Mononuclear cell (primary cell): ENCODE measurements at regions not wholly inside any gene's neighbourhood (a gene's known extent, or its start where the extent isn't known, plus 50 kb on each side); places are given as distances from the start of the nearest gene placed in this dataset.
"Not testable (repeated sequence)": the region's sequence is repeated elsewhere in the genome, so short reads cannot be mapped to it uniquely, and the experiment has no call there.

ENCODE experiments used
- H3K27me3 ChIP-seq: 2 replicates; pipeline ENCODE4 v1.6.0; 2011; ENCODE audit warnings: low read length, control low read depth; ENCODE audit not compliant: insufficient read depth
- H3K4me1 ChIP-seq: 2 replicates; pipeline ENCODE4 v1.5.1; 2011; ENCODE audit warnings: mild to moderate bottlenecking, low read length, control low read depth; ENCODE audit not compliant: insufficient read depth
- H3K4me3 ChIP-seq: 2 replicates; pipeline ENCODE4 v1.5.1; 2011; ENCODE audit warnings: mild to moderate bottlenecking, low read length, moderate library complexity
- H3K9me3 ChIP-seq: 2 replicates; pipeline ENCODE4 v1.5.1; 2011; ENCODE audit warnings: low read depth, mild to moderate bottlenecking, control low read depth, low read length

GRCh38 chr6:22155551-22155950, 141.3 kb downstream of the PRL start:
- Histone ChIP-seq H3K4me3 (no peak overlapping the region), H3K9me3 (no peaks in the 10 kb centered on the region), H3K4me1 (peaks cover 13% of the 10 kb centered on the region)

GRCh38 chr6:22157233-22157632, 139.6 kb downstream of the PRL start:
- Histone ChIP-seq H3K4me1 (peaks cover 13% of the 10 kb centered on the region), H3K27me3 (no peaks in the 10 kb centered on the region), H3K4me3 (no peak overlapping the region), H3K9me3 (no peaks in the 10 kb centered on the region)

More at GRCh38 chr6:22155551-22155950, 141.3 kb downstream of the PRL start:
- H3K27me3 ChIP-seq = no peaks in the 10 kb centered on the region

DNA sequence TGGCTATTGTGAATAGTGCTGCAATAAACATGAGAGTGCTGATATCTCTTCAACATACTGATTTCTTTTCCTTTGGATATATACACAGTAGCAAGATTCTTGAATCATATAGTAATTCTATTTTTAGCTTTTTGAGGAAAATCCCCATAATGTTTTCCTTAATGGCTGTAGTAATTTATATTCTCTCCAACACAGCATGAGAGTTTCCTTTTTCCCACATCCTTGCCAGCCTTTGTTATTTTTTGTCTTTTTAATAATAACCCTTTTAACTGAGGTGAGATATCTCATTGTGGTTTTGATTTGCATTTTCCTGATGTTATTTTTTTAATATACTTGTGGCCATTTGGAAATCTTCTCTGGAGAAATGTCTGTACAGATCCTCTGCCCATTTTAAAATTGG, 132.6 kb downstream of the PRL start:
- H3K27me3 ChIP-seq = no peaks in the 10 kb centered on the region
- no peak overlapping the region for H3K4me3 ChIP-seq
- H3K9me3 ChIP-seq = no peaks in the 10 kb centered on the region
- no peaks in the 10 kb centered on the region for H3K4me1 ChIP-seq

GRCh38 chr6:22171006-22171405, 125.8 kb downstream of the PRL start:
- not testable (repeated sequence) for H3K27me3 ChIP-seq, H3K4me3 ChIP-seq, H3K4me1 ChIP-seq, H3K9me3 ChIP-seq

GRCh38 chr6:22171885-22172284, 125.0 kb downstream of the PRL start:
- not testable (repeated sequence) for H3K9me3 ChIP-seq, H3K4me3 ChIP-seq, H3K27me3 ChIP-seq, H3K4me1 ChIP-seq

DNA sequence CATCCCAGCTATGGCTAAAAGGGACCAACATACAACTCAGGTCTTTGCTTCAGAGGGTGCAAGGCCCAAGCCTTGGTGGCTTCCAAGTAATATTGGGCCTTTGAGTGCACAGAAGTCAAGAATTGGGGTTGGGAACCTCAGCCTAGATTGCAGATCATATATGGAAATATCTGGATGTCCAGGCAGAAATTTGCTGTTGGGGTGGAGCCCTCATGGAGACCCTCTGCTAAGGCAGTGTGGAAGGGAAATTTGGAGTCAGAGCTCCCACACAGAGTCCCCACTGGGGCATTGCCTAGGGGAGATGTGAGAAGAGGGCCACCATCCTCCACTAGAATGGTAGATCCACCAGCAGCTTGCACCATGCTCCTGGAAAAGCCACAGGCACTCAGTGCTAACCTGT, 123.5 kb downstream of the PRL start:
- no peaks in the 10 kb centered on the region for H3K9me3 ChIP-seq
- H3K4me3 ChIP-seq = no peak overlapping the region

DNA sequence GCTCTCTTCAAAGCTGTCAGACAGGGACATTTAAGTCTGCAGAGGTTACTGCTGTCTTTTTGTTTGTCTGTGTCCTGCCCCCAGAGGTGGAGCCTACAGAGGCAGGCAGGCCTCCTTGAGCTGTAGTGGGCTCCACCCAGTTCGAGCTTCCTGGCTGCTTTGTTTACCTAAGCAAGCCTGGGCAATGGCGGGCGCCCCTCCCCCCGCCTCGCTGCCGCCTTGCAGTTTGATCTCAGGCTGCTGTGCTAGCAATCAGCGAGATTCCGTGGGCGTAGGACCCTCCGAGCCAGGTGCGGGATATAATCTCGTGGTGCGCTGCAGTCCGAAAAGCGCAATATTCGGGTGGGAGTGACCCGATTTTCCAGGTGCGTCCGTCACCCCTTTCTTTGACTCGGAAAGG, 116.6 kb downstream of the PRL start:
- not testable (repeated sequence) for H3K4me1 ChIP-seq, H3K27me3 ChIP-seq, H3K4me3 ChIP-seq
- H3K9me3 ChIP-seq = peaks cover 14% of the 10 kb centered on the region

More for the DNA sequence above, 123.5 kb downstream of the PRL start:
- Histone ChIP-seq H3K27me3 (no peaks in the 10 kb centered on the region), H3K4me1 (no peaks in the 10 kb centered on the region)

- no peaks in the 10 kb centered on the region for H3K4me1 ChIP-seq
- H3K4me3 ChIP-seq = no peak overlapping the region
- peaks cover 14% of the 10 kb centered on the region for H3K9me3 ChIP-seq
- no peaks in the 10 kb centered on the region for H3K27me3 ChIP-seq
Observed at GRCh38 chr6:22184371-22184770, 112.5 kb downstream of the PRL start.

GRCh38 chr6:22189946-22190345, 106.9 kb downstream of the PRL start:
- H3K9me3 ChIP-seq = no peaks in the 10 kb centered on the region
- no peaks in the 10 kb centered on the region for H3K4me1 ChIP-seq
- H3K4me3 ChIP-seq = no peak overlapping the region
- no peaks in the 10 kb centered on the region for H3K27me3 ChIP-seq

DNA sequence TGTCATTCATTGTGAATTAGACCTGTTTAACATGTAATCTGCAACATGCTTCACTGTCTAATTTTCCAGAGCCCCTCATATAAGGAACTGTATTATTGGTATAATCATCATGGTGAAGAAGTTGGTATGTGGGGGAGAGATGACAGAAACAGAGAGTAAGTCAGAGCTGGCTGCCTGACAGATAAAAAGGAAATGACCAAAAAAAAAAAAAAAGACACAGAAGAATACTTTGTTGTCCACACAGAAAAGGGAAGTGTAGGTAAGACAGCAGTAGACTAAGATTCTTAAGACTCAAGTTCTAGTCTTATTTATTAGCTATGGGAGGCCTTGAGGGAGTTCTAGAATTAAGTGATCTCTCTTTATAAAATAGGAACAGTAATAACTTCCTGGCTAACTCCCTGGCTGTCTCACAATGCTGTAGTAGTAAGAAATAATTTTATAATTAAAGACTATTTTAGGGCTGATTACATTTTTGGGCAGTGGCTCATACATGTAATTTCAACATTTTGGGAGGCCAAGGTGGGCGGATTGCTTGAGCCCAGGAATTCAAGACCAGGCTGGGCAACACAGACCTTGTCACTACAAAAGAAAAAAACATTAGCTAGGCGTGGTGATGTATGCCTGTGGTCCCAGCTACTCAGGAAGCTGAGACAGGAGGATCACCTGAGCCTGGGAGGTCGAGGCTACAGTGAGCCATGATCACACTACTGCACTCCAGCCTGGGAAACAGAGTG, 102.5 kb downstream of the PRL start:
- Histone ChIP-seq H3K9me3 (no peaks in the 10 kb centered on the region), H3K4me3 (no peak overlapping the region), H3K27me3 (no peaks in the 10 kb centered on the region), H3K4me1 (no peaks in the 10 kb centered on the region)

- Histone ChIP-seq H3K9me3 (no peaks in the 10 kb centered on the region), H3K4me1 (no peaks in the 10 kb centered on the region), H3K27me3 (no peaks in the 10 kb centered on the region), H3K4me3 (no peak overlapping the region)
Observed at GRCh38 chr6:22199771-22200170, 97.1 kb downstream of the PRL start.

- Histone ChIP-seq H3K9me3 (no peaks in the 10 kb centered on the region), H3K27me3 (no peaks in the 10 kb centered on the region), H3K4me3 (no peak overlapping the region), H3K4me1 (no peaks in the 10 kb centered on the region)
Observed at GRCh38 chr6:22204153-22204552, 92.7 kb downstream of the PRL start.

DNA sequence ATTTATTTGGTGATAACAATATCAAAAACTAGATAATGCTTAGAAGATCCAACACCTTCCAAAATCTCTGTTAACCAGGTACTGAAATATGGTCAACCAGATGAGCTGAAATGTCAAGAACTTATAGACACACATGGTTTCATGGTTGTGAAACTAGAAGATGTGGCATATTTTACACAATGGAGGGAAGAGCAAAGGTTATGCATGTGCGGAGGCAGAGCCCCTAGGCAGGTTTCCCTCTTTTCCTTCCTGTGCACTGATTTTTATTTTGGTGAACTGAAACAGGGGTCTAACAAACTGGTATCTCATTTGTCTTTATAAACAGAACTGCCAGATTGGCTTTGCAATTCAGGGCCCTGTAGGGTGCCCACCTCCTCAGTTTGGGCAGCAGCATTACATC, 91.6 kb downstream of the PRL start:
- no peak overlapping the region for H3K4me3 ChIP-seq
- no peaks in the 10 kb centered on the region for H3K9me3 ChIP-seq
- no peaks in the 10 kb centered on the region for H3K4me1 ChIP-seq
- H3K27me3 ChIP-seq = no peaks in the 10 kb centered on the region

DNA sequence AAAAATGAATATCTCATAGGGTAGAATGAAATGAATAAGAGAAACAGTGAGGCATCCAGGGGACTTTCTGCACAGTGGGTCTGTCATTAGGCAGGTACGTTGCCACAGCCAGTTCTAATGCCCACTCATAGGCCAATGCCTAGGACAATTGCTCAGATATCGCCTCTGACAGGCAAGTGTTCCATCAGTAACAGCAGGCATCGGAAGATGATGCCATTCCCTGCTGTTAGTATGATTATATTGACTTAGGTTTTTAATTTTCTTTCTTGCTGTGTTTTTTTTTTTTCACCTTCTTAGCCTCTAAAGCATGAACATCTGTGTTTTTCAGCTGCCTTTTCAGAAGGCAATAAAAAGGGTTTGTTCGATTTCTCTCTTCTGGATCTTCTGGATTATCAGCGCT, 90.7 kb downstream of the PRL start:
- Histone ChIP-seq H3K9me3 (no peaks in the 10 kb centered on the region), H3K4me1 (no peaks in the 10 kb centered on the region), H3K4me3 (no peak overlapping the region), H3K27me3 (no peaks in the 10 kb centered on the region)

- no peak overlapping the region for H3K4me3 ChIP-seq
- H3K9me3 ChIP-seq = no peaks in the 10 kb centered on the region
- no peaks in the 10 kb centered on the region for H3K27me3 ChIP-seq
Observed at GRCh38 chr6:22208026-22208425, 88.8 kb downstream of the PRL start.

GRCh38 chr6:22214314-22214713, 82.5 kb downstream of the PRL start:
- no peak overlapping the region for H3K4me3 ChIP-seq
- H3K9me3 ChIP-seq = no peaks in the 10 kb centered on the region
- H3K27me3 ChIP-seq = no peaks in the 10 kb centered on the region

More at GRCh38 chr6:22208026-22208425, 88.8 kb downstream of the PRL start:
- H3K4me1 ChIP-seq = no peaks in the 10 kb centered on the region

More at GRCh38 chr6:22214314-22214713, 82.5 kb downstream of the PRL start:
- no peaks in the 10 kb centered on the region for H3K4me1 ChIP-seq
